ENCODE measurements at regions not wholly inside any gene's neighbourhood (a gene's known extent, or its start where the extent isn't known, plus 50 kb on each side); places are given as distances from the start of the nearest gene placed in this dataset.

DNA sequence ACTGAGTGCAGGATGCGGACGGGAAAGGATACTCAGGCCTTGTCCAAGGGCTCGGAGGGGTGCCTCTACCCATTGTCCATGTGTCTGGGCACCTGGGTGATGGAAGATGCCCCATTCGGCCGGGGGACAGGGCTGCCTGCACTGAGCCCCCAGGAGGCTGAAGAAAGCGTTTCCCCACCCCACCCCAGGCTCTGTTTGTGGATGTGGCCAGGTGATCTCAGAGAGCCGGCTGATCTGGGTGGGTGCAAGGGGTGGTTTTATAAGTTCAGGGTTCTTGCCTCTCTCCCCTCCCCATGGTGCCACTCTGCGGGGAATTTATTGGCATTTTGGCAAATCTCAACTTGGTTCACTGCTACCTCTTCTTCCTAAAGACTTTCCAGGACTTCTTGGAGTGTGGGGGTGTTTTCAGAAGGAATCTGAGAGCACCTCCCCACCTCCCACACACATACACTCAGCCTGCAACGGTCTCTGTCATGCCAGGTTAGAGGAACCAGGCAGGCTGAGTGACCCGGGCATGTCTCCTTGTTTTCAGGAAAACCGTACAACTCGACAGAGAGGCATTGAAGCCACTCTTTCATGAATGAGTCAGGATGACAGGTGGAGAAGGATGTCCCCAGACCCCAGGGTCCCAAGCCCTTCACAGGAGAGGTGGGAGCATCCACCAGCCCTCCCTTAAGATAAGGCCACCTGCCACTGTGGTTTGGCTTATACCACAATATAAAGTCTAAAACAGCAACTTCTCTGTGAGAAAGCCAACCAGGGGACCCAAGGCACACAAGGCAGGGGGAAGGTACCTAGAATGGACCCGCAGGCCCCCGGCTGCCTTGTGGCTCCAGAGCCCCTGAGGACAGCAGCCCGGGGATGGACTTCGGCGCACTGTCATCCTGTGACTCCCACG, 174.9 kb downstream of the ETS2 start:
- no peak for DNase-seq
- peaks cover 9% of the 10 kb centered on the region for H3K27me3 ChIP-seq (replicated peaks; ENCODE audit: insufficient read depth, low read length)
- H4K20me1 ChIP-seq (ENCODE audit: insufficient read depth, low read length), result no peaks in the 10 kb centered on the region
- H3K4me2 ChIP-seq (ENCODE audit: low read depth, low read length), result no peak overlapping the region
- H3K27ac ChIP-seq (ENCODE audit: low read length), result no peak overlapping the region
- no peaks in the 10 kb centered on the region for H3F3A ChIP-seq (ENCODE audit: insufficient read depth, low read length)
- no peak for TF ChIP-seq EZH2 (optimal IDR thresholded peaks at IDR 0.05; ENCODE audit: low read depth, low read length)
- no peak for TF ChIP-seq CTCF (IDR thresholded peaks at IDR 0.05; ENCODE audit: low read length)
- TF ChIP-seq EZH2phosphoT487 (IDR thresholded peaks at IDR 0.05; ENCODE audit: low read length), result no peak
- no peak overlapping the region for H2AFZ ChIP-seq (ENCODE audit: low read length)
- no peaks in the 10 kb centered on the region for H3K79me2 ChIP-seq (ENCODE audit: low read length)
- no peaks in the 10 kb centered on the region for H3K36me3 ChIP-seq (replicated peaks; ENCODE audit: insufficient read depth, low read length)
- H3K4me3 ChIP-seq (ENCODE audit: low read length), result no peak overlapping the region
- no peak overlapping the region for H3K9ac ChIP-seq (ENCODE audit: low read length)
- no peaks in the 10 kb centered on the region for H3K9me2 ChIP-seq (replicated peaks; ENCODE audit: insufficient read depth, low read length)
- H3K4me1 ChIP-seq (ENCODE audit: low read length), result no peaks in the 10 kb centered on the region
- no peaks in the 10 kb centered on the region for H3K9me3 ChIP-seq (replicated peaks; ENCODE audit: insufficient read depth, low read length)

- Histone ChIP-seq H3K27ac (ENCODE audit: low read length) (no peak overlapping the region), H3K27me3 (replicated peaks; ENCODE audit: insufficient read depth, low read length) (no peaks in the 10 kb centered on the region), H3K9me2 (replicated peaks; ENCODE audit: insufficient read depth, low read length) (no peaks in the 10 kb centered on the region), H3F3A (ENCODE audit: insufficient read depth, low read length) (no peaks in the 10 kb centered on the region), H2AFZ (ENCODE audit: low read length) (no peak overlapping the region), H3K4me2 (ENCODE audit: low read depth, low read length) (no peak overlapping the region), H3K4me3 (ENCODE audit: low read length) (no peak overlapping the region), H3K79me2 (ENCODE audit: low read length) (no peaks in the 10 kb centered on the region), H3K9me3 (replicated peaks; ENCODE audit: insufficient read depth, low read length) (no peaks in the 10 kb centered on the region), H3K36me3 (replicated peaks; ENCODE audit: insufficient read depth, low read length) (no peaks in the 10 kb centered on the region), H3K9ac (ENCODE audit: low read length) (no peak overlapping the region), H4K20me1 (ENCODE audit: insufficient read depth, low read length) (no peaks in the 10 kb centered on the region), H3K4me1 (ENCODE audit: low read length) (no peaks in the 10 kb centered on the region)
- DNase-seq, result no peak
- TF ChIP-seq EZH2 (optimal IDR thresholded peaks at IDR 0.05; ENCODE audit: low read depth, low read length) (no peak), EZH2phosphoT487 (IDR thresholded peaks at IDR 0.05; ENCODE audit: low read length) (no peak), CTCF (IDR thresholded peaks at IDR 0.05; ENCODE audit: low read length) (no peak)
Observed at GRCh38 chr21:38979271-38980121, 173.8 kb downstream of the ETS2 start.

DNA sequence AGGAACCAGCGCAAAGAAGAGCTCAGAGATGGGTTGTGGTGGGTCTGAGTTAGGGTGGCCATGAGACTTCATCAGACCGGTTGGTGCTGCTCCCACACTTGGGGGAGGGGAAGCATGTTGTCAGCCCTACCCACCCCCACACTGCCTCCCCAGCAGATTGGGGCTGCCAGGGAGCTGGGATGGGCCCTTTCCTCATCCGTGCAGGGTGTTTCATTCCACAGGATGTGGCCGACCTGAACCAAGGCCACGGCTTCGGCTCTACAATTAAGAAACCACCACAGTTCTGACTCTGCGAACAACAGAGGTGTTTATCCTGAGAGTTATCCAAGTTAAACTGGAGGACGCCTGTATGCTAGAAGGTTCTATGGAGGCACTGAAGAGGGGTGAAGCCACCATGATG, 171.2 kb downstream of the ETS2 start:
- no peak overlapping the region for H3K4me3 ChIP-seq (ENCODE audit: low read length)
- no peak overlapping the region for H3K9ac ChIP-seq (ENCODE audit: low read length)
- H3K9me3 ChIP-seq (replicated peaks; ENCODE audit: insufficient read depth, low read length), result no peaks in the 10 kb centered on the region
- no peak overlapping the region for H2AFZ ChIP-seq (ENCODE audit: low read length)
- H3F3A ChIP-seq (ENCODE audit: insufficient read depth, low read length), result no peaks in the 10 kb centered on the region
- H3K27me3 ChIP-seq (replicated peaks; ENCODE audit: insufficient read depth, low read length), result no peaks in the 10 kb centered on the region
- no peaks in the 10 kb centered on the region for H3K79me2 ChIP-seq (ENCODE audit: low read length)
- no peaks in the 10 kb centered on the region for H3K9me2 ChIP-seq (replicated peaks; ENCODE audit: insufficient read depth, low read length)
- H3K4me1 ChIP-seq (ENCODE audit: low read length), result no peaks in the 10 kb centered on the region
- no peaks in the 10 kb centered on the region for H3K36me3 ChIP-seq (replicated peaks; ENCODE audit: insufficient read depth, low read length)
- DNase-seq, result no peak
- H3K4me2 ChIP-seq (ENCODE audit: low read depth, low read length), result no peak overlapping the region
- no peaks in the 10 kb centered on the region for H4K20me1 ChIP-seq (ENCODE audit: insufficient read depth, low read length)
- TF ChIP-seq EZH2 (optimal IDR thresholded peaks at IDR 0.05; ENCODE audit: low read depth, low read length) (no peak), EZH2phosphoT487 (IDR thresholded peaks at IDR 0.05; ENCODE audit: low read length) (no peak), CTCF (IDR thresholded peaks at IDR 0.05; ENCODE audit: low read length) (no peak)
- H3K27ac ChIP-seq (ENCODE audit: low read length), result no peak overlapping the region

Measured in MM.1S (cell line).